K562 (cell line): ENCODE measurements at regions not wholly inside any gene's neighbourhood (a gene's known extent, or its start where the extent isn't known, plus 50 kb on each side); places are given as distances from the start of the nearest gene placed in this dataset.

Experiments used
- ATAC-seq: fragments of 200-7000 bp; cut with Tn5 transposase; 3 replicates; pipeline ENCODE4 v1.9.1; 2020; ENCODE audit warnings: moderate library complexity
- BruUV-seq: library from RNA; stranded (reverse); fragments of 400-500 nt; replicated peaks from 2 replicates; lab custom pipeline; 2021; lab: Mats Ljungman, UMichigan
- CTCF ChIA-PET: fragments of 300-600 bp; formaldehyde crosslinking; extraction: SDS; loops from one replicate; lab custom pipeline; 2021; ENCODE audit warnings: low intra/inter-chr PET ratio; lab: Yijun Ruan, JAX
- POLR2A ChIA-PET: fragments of 300-600, 350-650 bp; sonication (Branson Sonifier 250); formaldehyde crosslinking; extraction: SDS; loops from one replicate; lab custom pipeline; 2021; ENCODE audit warnings: antibody characterized with exemption, inconsistent platforms; lab: Yijun Ruan, JAX
- DNase-seq, 4 experiments: peaks; one replicate each; pipeline versions ENCODE4 v3.0.0 to v3.0.0-alpha.2; 2011 to 2018; ENCODE audit warnings: low spot score in 3 of 4, mixed read lengths in 3 of 4; ENCODE audit errors: extremely low read depth in 1 of 4
- FAIRE-seq: peaks from 2 replicates; lab custom pipeline; 2011; peaks lifted over from hg19 to GRCh38; lab: Jason Lieb, UNC
- H2AFZ ChIP-seq: 2 replicates; pipeline ENCODE4 v1.6.0; 2011; ENCODE audit warnings: low read depth, low read length, control low read depth, inconsistent platforms
- H3K27ac ChIP-seq: fragments of 200-600 bp; 3 replicates; pipeline ENCODE4 v1.8.0; 2011; ENCODE audit warnings: low read depth, mild to moderate bottlenecking, control low read depth, inconsistent platforms, low read length, moderate library complexity, mixed read lengths; ENCODE audit errors: extremely low read depth
- H3K27me3 ChIP-seq, 2 experiments: fragments of 300-600 bp in 1 of 2; 2 replicates in 1 of 2; 3 replicates in 1 of 2; pipeline versions ENCODE4 v1.6.0 to v1.8.0; 2011; ENCODE audit warnings: inconsistent platforms in 2 of 2, low read length in 2 of 2, mild to moderate bottlenecking in 1 of 2, mixed read lengths in 1 of 2, moderate library complexity in 1 of 2; ENCODE audit not compliant: control insufficient read depth in 2 of 2, insufficient read depth in 2 of 2
- H3K36me3 ChIP-seq: fragments of 300-600 bp; 3 replicates; pipeline ENCODE4 v1.8.0; 2011; ENCODE audit warnings: mild to moderate bottlenecking, low read length, inconsistent platforms; ENCODE audit not compliant: control insufficient read depth, insufficient read depth
- H3K4me1 ChIP-seq, 2 experiments: fragments of 200-600 bp in 1 of 2; replicated peaks in 1 of 2; 2 replicates in 1 of 2; 3 replicates in 1 of 2; pipeline versions ENCODE4 v1.5.1 to v1.8.0; 2011; ENCODE audit warnings: inconsistent platforms in 2 of 2, low read length in 2 of 2, mild to moderate bottlenecking in 1 of 2, mixed read lengths in 1 of 2, moderate library complexity in 1 of 2; ENCODE audit not compliant: control insufficient read depth in 2 of 2, insufficient read depth in 2 of 2
- H3K4me2 ChIP-seq: 2 replicates; pipeline ENCODE4 v1.6.1; 2011; ENCODE audit warnings: low read length, control low read depth, inconsistent platforms, mixed read lengths; ENCODE audit not compliant: insufficient read depth
- H3K4me3 ChIP-seq: fragments of 200-600 bp; sonication (generic), shearing (Covaris generic); 2 replicates; pipeline ENCODE4 v1.5.1; 2016; ENCODE audit warnings: control low read depth, inconsistent platforms
- H3K79me2 ChIP-seq: fragments of 200-600 bp; 3 replicates; pipeline ENCODE4 v1.8.0; 2011; ENCODE audit warnings: low read length, inconsistent platforms; ENCODE audit not compliant: control insufficient read depth, insufficient read depth
- H3K9ac ChIP-seq, 2 experiments: 2 replicates each; pipeline versions ENCODE4 v1.6.0 to v1.6.1; 2011; ENCODE audit warnings: low read depth in 2 of 2, low read length in 2 of 2, control low read depth in 1 of 2, inconsistent platforms in 1 of 2, mild to moderate bottlenecking in 1 of 2, mixed read lengths in 1 of 2; ENCODE audit not compliant: insufficient read depth in 1 of 2
- H3K9me1 ChIP-seq: one replicate; pipeline ENCODE4 v1.6.0; 2011; ENCODE audit warnings: inconsistent platforms, mild to moderate bottlenecking, low read length, moderate library complexity; ENCODE audit not compliant: control insufficient read depth, insufficient read depth
- H3K9me3 ChIP-seq: replicated peaks from 2 replicates; pipeline ENCODE4 v1.5.1; 2011; ENCODE audit warnings: low read depth, low read length, inconsistent platforms; ENCODE audit not compliant: control insufficient read depth, insufficient read depth
- H4K20me1 ChIP-seq: replicated peaks from 2 replicates; pipeline ENCODE4 v1.6.1; 2011; ENCODE audit warnings: low read length, inconsistent platforms, mixed read lengths; ENCODE audit not compliant: control insufficient read depth, insufficient read depth
- CBFA2T2 ChIP-seq: fragments of 450-650 bp; conservative IDR thresholded peaks from 2 replicates; pipeline ENCODE4 v1.6.1; 2017; ENCODE audit warnings: mild to moderate bottlenecking
- CBX3 ChIP-seq, 2 experiments: IDR thresholded peaks; 1 replicate in 1 of 2; 2 replicates in 1 of 2; pipeline ENCODE4 v1.6.1; 2012; ENCODE audit warnings: inconsistent platforms in 2 of 2, low read length in 2 of 2, borderline replicate concordance in 1 of 2, control low read depth in 1 of 2
- DNMT1 ChIP-seq: fragments of 450-650 bp; IDR thresholded peaks from 2 replicates; pipeline ENCODE4 v1.6.1; 2016; ENCODE audit warnings: antibody characterized with exemption, mild to moderate bottlenecking
- FOS ChIP-seq: IDR thresholded peaks from 3 replicates; pipeline ENCODE4 v1.6.1; 2011; ENCODE audit not compliant: insufficient read length; ENCODE audit errors: extremely low read depth
- GTF2F1 ChIP-seq: IDR thresholded peaks from 2 replicates; pipeline ENCODE4 v1.6.1; 2011; ENCODE audit warnings: low read depth, low read length, improper control_type of control experiment
- RBM34 ChIP-seq: fragments of 200-400 bp; formaldehyde crosslinking; IDR thresholded peaks from 2 replicates; pipeline ENCODE4 v1.6.1; 2018; ENCODE audit warnings: low read length, borderline replicate concordance; ENCODE audit not compliant: insufficient read depth
- TSC22D4 ChIP-seq: fragments of 450-650 bp; IDR thresholded peaks from 2 replicates; pipeline ENCODE4 v1.6.1; 2016; ENCODE audit warnings: missing genetic modification characterization, missing biosample characterization, control low read depth
- WGBS: fragments of 100-300 bp; shearing (Covaris generic); methylation state at CpG from one replicate; pipeline ENCODE4 v1.1.6; 2016; ENCODE audit warnings: low coverage, mixed read lengths; ENCODE audit not compliant: insufficient coverage; ENCODE audit errors: missing lambda C conversion rate; 5-methylcytosine and 5-hydroxymethylcytosine counted together
- in situ Hi-C: fragments of 300-500 bp; cut with MboI; formaldehyde crosslinking; loops from 4 replicates; pipeline ENCODE4 v1.15.0; 2018; ENCODE audit warnings: inconsistent platforms, mixed read lengths
- intact Hi-C: fragments of 100-400 bp; cut with micrococcal nuclease; formaldehyde crosslinking; loops from 2 replicates; pipeline ENCODE4 v1.14.2; 2022

DNA sequence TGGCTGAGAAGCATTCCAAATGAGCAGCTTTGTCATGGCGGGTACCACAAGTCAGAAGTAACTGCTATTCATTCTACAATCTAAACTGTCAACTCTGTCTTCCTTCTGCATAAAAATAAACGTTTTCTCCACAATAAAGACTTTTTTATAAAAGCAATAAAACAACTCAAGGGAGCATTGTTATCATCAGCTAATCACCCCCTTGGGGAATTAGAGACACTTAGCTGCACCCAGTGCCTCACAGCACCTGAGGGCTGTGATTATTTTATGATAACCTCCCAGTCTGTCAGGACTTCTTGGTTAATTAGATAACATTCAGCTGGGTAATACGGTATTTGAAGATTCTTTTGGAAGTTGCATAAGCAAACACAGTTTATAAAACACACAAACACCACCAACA lies 155.6 kb downstream of the PPP1R3A start:
- no peaks in the 10 kb centered on the region for H4K20me1 ChIP-seq
- no TSS peak for BruUV-seq
- no peak overlapping the region for H2AFZ ChIP-seq
- ATAC-seq: no peak
- ChIA-PET CTCF (no interaction called here), POLR2A (no interaction called here)
- no peak overlapping the region for H3K27ac ChIP-seq
- H3K36me3 ChIP-seq: no peaks in the 10 kb centered on the region
- no peaks in the 10 kb centered on the region for H3K27me3 ChIP-seq
- in situ Hi-C loops (no loop called here), intact Hi-C loops (no loop called here)
- H3K9ac ChIP-seq: no peak overlapping the region
- no peak overlapping the region for H3K4me2 ChIP-seq
- 0% methylated on average over 3 of the region's 3 CpGs for WGBS
- H3K79me2 ChIP-seq: no peaks in the 10 kb centered on the region
- TF ChIP-seq RBM34 (no peak), DNMT1 (no peak), GTF2F1 (no peak), FOS (no peak), TSC22D4 (no peak), CBX3 (IDR thresholded peaks at IDR 0.05; ENCODE audit: borderline replicate concordance in 1 of 2, low read length in 2 of 2) (no peak)
- TF ChIP-seq, all 486 proteins: peak for 0
- Histone ChIP-seq H3K4me1 (no peaks in the 10 kb centered on the region), H3K4me3 (no peak overlapping the region), H3K9me1 (no peaks in the 10 kb centered on the region), H3K9me3 (no peaks in the 10 kb centered on the region)
- FAIRE-seq (no peak), DNase-seq (no peak)

DNA sequence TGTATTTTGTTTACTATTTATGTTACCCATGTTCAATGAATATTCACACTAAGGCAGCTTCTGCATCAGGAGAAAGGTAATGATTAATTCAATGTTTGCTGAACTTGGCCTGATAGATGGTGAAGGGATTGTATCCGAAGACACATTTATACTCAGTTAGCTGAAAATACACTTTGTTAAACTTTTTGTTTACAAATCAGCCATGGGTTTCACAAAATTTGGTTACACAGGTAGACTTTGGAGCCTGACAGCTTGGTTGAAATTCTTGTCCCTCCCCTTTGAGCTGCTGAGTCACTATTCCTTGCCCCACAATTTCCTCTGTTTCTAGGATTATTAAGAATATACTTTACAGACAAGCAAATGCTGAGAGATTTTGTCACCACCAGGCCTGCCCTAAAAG lies 162.6 kb downstream of the PPP1R3A start:
- in situ Hi-C loops (no loop called here), intact Hi-C loops (no loop called here)
- H3K79me2 ChIP-seq: no peaks in the 10 kb centered on the region
- H3K4me1 ChIP-seq: no peaks in the 10 kb centered on the region
- no peak for TF ChIP-seq CBFA2T2
- no peak overlapping the region for H3K4me3 ChIP-seq
- no peaks in the 10 kb centered on the region for H3K27me3 ChIP-seq
- H3K9me1 ChIP-seq: no peaks in the 10 kb centered on the region
- WGBS: 0% methylated on average over 1 of the region's 1 CpG
- H3K9me3 ChIP-seq: no peaks in the 10 kb centered on the region
- BruUV-seq: no TSS peak
- DNase-seq (no peak), FAIRE-seq (no peak), ATAC-seq (no peak)
- no peaks in the 10 kb centered on the region for H4K20me1 ChIP-seq
- no peaks in the 10 kb centered on the region for H3K36me3 ChIP-seq
- CTCF ChIA-PET: no interaction called here
- no peak overlapping the region for H2AFZ ChIP-seq
- no peak overlapping the region for H3K4me2 ChIP-seq
- H3K27ac ChIP-seq: no peak overlapping the region
- POLR2A ChIA-PET: no interaction called here
- H3K9ac ChIP-seq: no peak overlapping the region
